WERI-Rb-1 (cell line): ENCODE measurements at regions not wholly inside any gene's neighbourhood (a gene's known extent, or its start where the extent isn't known, plus 50 kb on each side); places are given as distances from the start of the nearest gene placed in this dataset.
"Not testable (repeated sequence)": the region's sequence is repeated elsewhere in the genome, so short reads cannot be mapped to it uniquely, and the experiment has no call there.

ENCODE experiments used
- DNase-seq: peaks from one replicate; pipeline ENCODE4 v3.0.0-alpha.2; 2020
- H3K27ac ChIP-seq: fragments of 250-450 bp; sonication (Bioruptor Pico); 2 replicates; pipeline ENCODE4 v1.5.1; 2020; ENCODE audit warnings: mild to moderate bottlenecking, moderate library complexity
- H3K27me3 ChIP-seq: fragments of 250-450 bp; sonication (Bioruptor Pico); 2 replicates; pipeline ENCODE4 v1.5.1; 2021; ENCODE audit warnings: mild to moderate bottlenecking, low read depth, moderate library complexity; ENCODE audit not compliant: insufficient read depth, severe bottlenecking
- H3K36me3 ChIP-seq: fragments of 250-450 bp; sonication (Bioruptor Pico); 2 replicates; pipeline ENCODE4 v1.5.1; 2020; ENCODE audit warnings: mild to moderate bottlenecking, moderate library complexity
- H3K4me3 ChIP-seq: 2 replicates; pipeline ENCODE4 v1.5.1; 2011; ENCODE audit warnings: low read depth, mild to moderate bottlenecking, control low read depth, low read length
- H3K9me3 ChIP-seq: fragments of 250-450 bp; sonication (Bioruptor Pico); 2 replicates; pipeline ENCODE4 v1.5.1; 2021; ENCODE audit warnings: mild to moderate bottlenecking, moderate library complexity; ENCODE audit not compliant: severe bottlenecking
- CTCF ChIP-seq: IDR thresholded peaks from 2 replicates; pipeline ENCODE4 v1.5.1; 2011; ENCODE audit warnings: low read depth, mild to moderate bottlenecking, control low read depth, inconsistent platforms, low read length

- DNase-seq, H3K4me3 ChIP-seq, H3K27me3 ChIP-seq, H3K36me3 ChIP-seq, H3K9me3 ChIP-seq, H3K27ac ChIP-seq: not testable (repeated sequence)
These were observed 208.8 kb downstream of the LAT start for GRCh38 chr16:29193634-29194033.

- not testable (repeated sequence) for DNase-seq, H3K4me3 ChIP-seq, H3K27ac ChIP-seq, H3K36me3 ChIP-seq, H3K9me3 ChIP-seq, H3K27me3 ChIP-seq
These were observed 208.4 kb downstream of the LAT start for GRCh38 chr16:29193248-29193574.

- DNase-seq: peak; percentile 33
- Histone ChIP-seq H3K4me3 (no peak overlapping the region), H3K27me3 (no peaks in the 10 kb centered on the region), H3K9me3 (no peaks in the 10 kb centered on the region), H3K27ac (no peak overlapping the region), H3K36me3 (no peaks in the 10 kb centered on the region)
- TF ChIP-seq CTCF: peak; percentile 56
These were observed 207.7 kb downstream of the LAT start for GRCh38 chr16:29192329-29193247.

- H3K4me3 ChIP-seq, H3K27ac ChIP-seq, H3K9me3 ChIP-seq, H3K27me3 ChIP-seq, H3K36me3 ChIP-seq, DNase-seq: not testable (repeated sequence)
These were observed 206.9 kb downstream of the LAT start for GRCh38 chr16:29191636-29192180.

GRCh38 chr16:29190553-29191431 is 205.9 kb downstream of the LAT start:
- DNase-seq, H3K27ac ChIP-seq, H3K9me3 ChIP-seq, H3K27me3 ChIP-seq, H3K4me3 ChIP-seq, H3K36me3 ChIP-seq: not testable (repeated sequence)

- not testable (repeated sequence) for H3K27ac ChIP-seq
These were observed 204.0 kb downstream of the LAT start for GRCh38 chr16:29188806-29189205.

GRCh38 chr16:29186306-29187220 is 201.7 kb downstream of the LAT start:
- H3K27me3 ChIP-seq, H3K36me3 ChIP-seq, H3K9me3 ChIP-seq, H3K27ac ChIP-seq, H3K4me3 ChIP-seq, DNase-seq: not testable (repeated sequence)

More at GRCh38 chr16:29188806-29189205, 204.0 kb downstream of the LAT start:
- not testable (repeated sequence) for H3K27me3 ChIP-seq, H3K4me3 ChIP-seq, DNase-seq, H3K9me3 ChIP-seq, H3K36me3 ChIP-seq

GRCh38 chr16:29185872-29186271 is 201.0 kb downstream of the LAT start:
- H3K4me3 ChIP-seq, H3K36me3 ChIP-seq, DNase-seq, H3K27ac ChIP-seq, H3K27me3 ChIP-seq, H3K9me3 ChIP-seq: not testable (repeated sequence)

- not testable (repeated sequence) for DNase-seq, H3K36me3 ChIP-seq, H3K4me3 ChIP-seq, H3K9me3 ChIP-seq, H3K27ac ChIP-seq, H3K27me3 ChIP-seq
These were observed 200.0 kb downstream of the LAT start for GRCh38 chr16:29184738-29185438.

- H3K36me3 ChIP-seq, H3K4me3 ChIP-seq, H3K27ac ChIP-seq, H3K27me3 ChIP-seq, DNase-seq, H3K9me3 ChIP-seq: not testable (repeated sequence)
These were observed 198.4 kb downstream of the LAT start for GRCh38 chr16:29182940-29183868.
